ENCODE measurements at regions not wholly inside any gene's neighbourhood (a gene's known extent, or its start where the extent isn't known, plus 50 kb on each side); places are given as distances from the start of the nearest gene placed in this dataset.
"Not testable (repeated sequence)": the region's sequence is repeated elsewhere in the genome, so short reads cannot be mapped to it uniquely, and the experiment has no call there.

- H3K36me3 Mint-ChIP-seq (ENCODE audit: low read depth); H3K4me1 ChIP-seq (ENCODE audit: insufficient read depth, low read length); H3K4me3 ChIP-seq (ENCODE audit: low read length); CTCF ChIA-PET; H3K36me3 ChIP-seq (ENCODE audit: insufficient read depth, low read length); H3K4me1 Mint-ChIP-seq (ENCODE audit: low read depth); H3K27ac Mint-ChIP-seq; ATAC-seq (ENCODE audit: poor library complexity); intact Hi-C loops (cut with DNase I, micrococcal nuclease); H3K9me3 Mint-ChIP-seq; POLR2A ChIA-PET; H3K27me3 Mint-ChIP-seq; H3K27me3 ChIP-seq (ENCODE audit: control insufficient read depth in 1 of 2, insufficient read depth in 2 of 2, low read length in 2 of 2); H3K27ac ChIP-seq (ENCODE audit: low read depth in 1 of 2, low read length in 2 of 2); H3K4me3 Mint-ChIP-seq; DNase-seq; H3K9me3 ChIP-seq (ENCODE audit: control insufficient read depth in 1 of 2, insufficient read depth in 1 of 2, low read length in 2 of 2): not testable (repeated sequence)
Observed at GRCh38 chr1:83472066-83472465, 526.9 kb downstream of the TTLL7 start.

GRCh38 chr1:83471272-83471671, 527.7 kb downstream of the TTLL7 start:
- DNase-seq; POLR2A ChIA-PET; H3K27ac Mint-ChIP-seq; H3K4me1 ChIP-seq (ENCODE audit: insufficient read depth, low read length); H3K4me1 Mint-ChIP-seq (ENCODE audit: low read depth); H3K27ac ChIP-seq (ENCODE audit: low read depth in 1 of 2, low read length in 2 of 2); H3K4me3 Mint-ChIP-seq; H3K36me3 Mint-ChIP-seq (ENCODE audit: low read depth); H3K27me3 ChIP-seq (ENCODE audit: control insufficient read depth in 1 of 2, insufficient read depth in 2 of 2, low read length in 2 of 2); H3K4me3 ChIP-seq (ENCODE audit: low read length); H3K27me3 Mint-ChIP-seq; H3K36me3 ChIP-seq (ENCODE audit: insufficient read depth, low read length); H3K9me3 Mint-ChIP-seq; ATAC-seq (ENCODE audit: poor library complexity); H3K9me3 ChIP-seq (ENCODE audit: control insufficient read depth in 1 of 2, insufficient read depth in 1 of 2, low read length in 2 of 2); intact Hi-C loops (cut with DNase I, micrococcal nuclease); CTCF ChIA-PET: not testable (repeated sequence)

GRCh38 chr1:83468336-83468735, 530.6 kb downstream of the TTLL7 start:
- H3K36me3 Mint-ChIP-seq (ENCODE audit: low read depth); H3K4me1 ChIP-seq (ENCODE audit: insufficient read depth, low read length); CTCF ChIA-PET; H3K27me3 Mint-ChIP-seq; intact Hi-C loops (cut with DNase I, micrococcal nuclease); H3K4me1 Mint-ChIP-seq (ENCODE audit: low read depth); ATAC-seq (ENCODE audit: poor library complexity); H3K4me3 Mint-ChIP-seq; H3K27me3 ChIP-seq (ENCODE audit: control insufficient read depth in 1 of 2, insufficient read depth in 2 of 2, low read length in 2 of 2); DNase-seq; H3K9me3 Mint-ChIP-seq; POLR2A ChIA-PET; H3K27ac ChIP-seq (ENCODE audit: low read depth in 1 of 2, low read length in 2 of 2); H3K36me3 ChIP-seq (ENCODE audit: insufficient read depth, low read length); H3K27ac Mint-ChIP-seq; H3K9me3 ChIP-seq (ENCODE audit: control insufficient read depth in 1 of 2, insufficient read depth in 1 of 2, low read length in 2 of 2); H3K4me3 ChIP-seq (ENCODE audit: low read length): not testable (repeated sequence)

- CTCF ChIA-PET; ATAC-seq (ENCODE audit: poor library complexity); H3K27ac Mint-ChIP-seq; H3K27me3 ChIP-seq (ENCODE audit: control insufficient read depth in 1 of 2, insufficient read depth in 2 of 2, low read length in 2 of 2); H3K36me3 Mint-ChIP-seq (ENCODE audit: low read depth); H3K9me3 Mint-ChIP-seq; H3K9me3 ChIP-seq (ENCODE audit: control insufficient read depth in 1 of 2, insufficient read depth in 1 of 2, low read length in 2 of 2); H3K4me1 Mint-ChIP-seq (ENCODE audit: low read depth); POLR2A ChIA-PET; H3K36me3 ChIP-seq (ENCODE audit: insufficient read depth, low read length); intact Hi-C loops (cut with DNase I, micrococcal nuclease); H3K4me1 ChIP-seq (ENCODE audit: insufficient read depth, low read length); H3K4me3 ChIP-seq (ENCODE audit: low read length); H3K27ac ChIP-seq (ENCODE audit: low read depth in 1 of 2, low read length in 2 of 2); H3K27me3 Mint-ChIP-seq; DNase-seq; H3K4me3 Mint-ChIP-seq: not testable (repeated sequence)
Observed at GRCh38 chr1:83457735-83458248, 541.1 kb downstream of the TTLL7 start.

- H3K27ac ChIP-seq (ENCODE audit: low read depth in 1 of 2, low read length in 2 of 2); POLR2A ChIA-PET; H3K36me3 Mint-ChIP-seq (ENCODE audit: low read depth); intact Hi-C loops (cut with DNase I, micrococcal nuclease); H3K27ac Mint-ChIP-seq; H3K9me3 ChIP-seq (ENCODE audit: control insufficient read depth in 1 of 2, insufficient read depth in 1 of 2, low read length in 2 of 2); ATAC-seq (ENCODE audit: poor library complexity); H3K27me3 Mint-ChIP-seq; H3K4me1 ChIP-seq (ENCODE audit: insufficient read depth, low read length); CTCF ChIA-PET; H3K4me3 Mint-ChIP-seq; H3K27me3 ChIP-seq (ENCODE audit: control insufficient read depth in 1 of 2, insufficient read depth in 2 of 2, low read length in 2 of 2); H3K9me3 Mint-ChIP-seq; DNase-seq; H3K4me3 ChIP-seq (ENCODE audit: low read length); H3K4me1 Mint-ChIP-seq (ENCODE audit: low read depth); H3K36me3 ChIP-seq (ENCODE audit: insufficient read depth, low read length): not testable (repeated sequence)
Observed at GRCh38 chr1:83457281-83457680, 541.7 kb downstream of the TTLL7 start.

- POLR2A ChIA-PET; H3K36me3 Mint-ChIP-seq (ENCODE audit: low read depth); H3K27ac ChIP-seq (ENCODE audit: low read depth in 1 of 2, low read length in 2 of 2); H3K27me3 ChIP-seq (ENCODE audit: control insufficient read depth in 1 of 2, insufficient read depth in 2 of 2, low read length in 2 of 2); H3K36me3 ChIP-seq (ENCODE audit: insufficient read depth, low read length); CTCF ChIA-PET; H3K4me1 ChIP-seq (ENCODE audit: insufficient read depth, low read length); H3K4me3 ChIP-seq (ENCODE audit: low read length); ATAC-seq (ENCODE audit: poor library complexity); DNase-seq; H3K27me3 Mint-ChIP-seq; H3K9me3 Mint-ChIP-seq; H3K9me3 ChIP-seq (ENCODE audit: control insufficient read depth in 1 of 2, insufficient read depth in 1 of 2, low read length in 2 of 2); H3K27ac Mint-ChIP-seq; intact Hi-C loops (cut with DNase I, micrococcal nuclease): not testable (repeated sequence)
- Mint-ChIP-seq H3K4me3 (peak overlapping the region; percentile 44), H3K4me1 (ENCODE audit: low read depth) (peaks cover 16% of the 10 kb centered on the region)
Observed at GRCh38 chr1:83455753-83456152, 543.2 kb downstream of the TTLL7 start.

- H3K4me1 ChIP-seq (ENCODE audit: insufficient read depth, low read length): not testable (repeated sequence)
Observed at GRCh38 chr1:83445873-83446272, 553.1 kb downstream of the TTLL7 start.

More at GRCh38 chr1:83445873-83446272, 553.1 kb downstream of the TTLL7 start:
- H3K9me3 ChIP-seq (ENCODE audit: control insufficient read depth in 1 of 2, insufficient read depth in 1 of 2, low read length in 2 of 2); POLR2A ChIA-PET; H3K36me3 Mint-ChIP-seq (ENCODE audit: low read depth); H3K9me3 Mint-ChIP-seq; H3K27me3 Mint-ChIP-seq; intact Hi-C loops (cut with DNase I, micrococcal nuclease); H3K36me3 ChIP-seq (ENCODE audit: insufficient read depth, low read length); H3K4me1 Mint-ChIP-seq (ENCODE audit: low read depth); H3K27ac Mint-ChIP-seq; CTCF ChIA-PET; H3K4me3 Mint-ChIP-seq; DNase-seq; ATAC-seq (ENCODE audit: poor library complexity); H3K4me3 ChIP-seq (ENCODE audit: low read length); H3K27me3 ChIP-seq (ENCODE audit: control insufficient read depth in 1 of 2, insufficient read depth in 2 of 2, low read length in 2 of 2); H3K27ac ChIP-seq (ENCODE audit: low read depth in 1 of 2, low read length in 2 of 2): not testable (repeated sequence)
